Stimulated activated CD4-positive, alpha-beta T cell treated with anti-CD3 and anti-CD28 coated beads, Interleukin-2, amount 100 ng/mL, for 4 hours (primary cell): ENCODE measurements at regions not wholly inside any gene's neighbourhood (a gene's known extent, or its start where the extent isn't known, plus 50 kb on each side); places are given as distances from the start of the nearest gene placed in this dataset.

Experiments used
- DNase-seq: peaks from one replicate; pipeline ENCODE4 v3.0.0-alpha.2; 2020; ENCODE audit warnings: low read depth

GRCh38 chr7:35581605-35582210 lies 113.2 kb downstream of the HERPUD2 start:
- DNase-seq = no peak

DNA sequence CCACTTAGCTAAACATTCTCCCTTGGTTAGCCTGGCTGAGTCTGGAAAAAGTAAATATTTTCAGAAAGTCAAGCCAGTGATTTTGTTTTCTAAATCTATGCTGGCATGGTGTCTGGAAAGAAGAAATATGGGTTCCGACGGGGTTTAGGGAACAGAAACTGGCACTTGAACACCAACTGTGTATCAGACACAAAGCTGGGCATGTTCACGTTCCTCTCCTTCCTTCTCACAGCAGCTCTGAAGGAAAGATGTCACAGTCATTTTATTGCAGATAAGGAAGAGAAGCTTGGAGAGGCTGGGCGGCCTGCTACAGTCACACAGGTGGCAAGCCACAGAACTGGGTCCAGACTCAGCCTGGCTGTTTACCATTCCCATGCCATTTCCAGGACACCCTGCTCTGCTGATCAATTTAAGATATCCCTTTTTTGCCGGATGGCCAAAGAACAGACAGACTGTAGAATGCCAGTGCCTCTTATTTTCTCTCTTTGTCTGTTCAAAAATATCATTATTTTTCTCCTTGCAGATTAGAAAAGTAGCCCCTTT lies 118.8 kb downstream of the HERPUD2 start:
- no peak for DNase-seq

DNA sequence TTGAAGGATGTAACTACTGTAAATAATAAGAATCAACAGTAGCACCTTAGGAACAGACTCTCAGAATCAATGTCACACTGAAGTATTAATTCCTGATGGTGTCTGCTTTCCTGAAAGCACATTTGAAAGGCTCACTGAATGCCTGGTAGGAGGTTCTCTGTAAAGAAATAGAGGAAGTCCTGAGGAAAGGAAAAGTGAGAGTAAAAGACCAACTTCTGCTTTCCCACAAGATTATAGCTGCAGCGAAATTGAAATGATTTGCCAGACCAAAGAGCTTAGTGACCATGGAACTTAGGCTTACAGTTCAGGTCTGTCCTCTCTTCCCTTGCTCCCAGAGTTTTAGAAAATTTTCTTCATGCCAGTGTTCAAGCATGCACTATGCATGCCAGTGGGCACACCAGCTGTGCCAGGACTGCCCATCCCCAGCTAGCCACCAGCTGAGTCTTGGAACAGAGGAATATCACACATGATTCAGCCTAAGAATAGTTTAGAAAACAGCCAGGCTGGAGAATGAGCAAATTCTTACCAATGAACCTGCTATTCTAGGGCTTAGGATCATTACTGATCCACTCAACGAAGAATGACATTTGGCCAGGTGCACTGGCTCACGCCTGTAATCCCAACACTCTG lies 123.2 kb downstream of the HERPUD2 start:
- DNase-seq = no peak

- DNase-seq = no peak
Measured at GRCh38 chr7:35570937-35571336, 124.0 kb downstream of the HERPUD2 start.

GRCh38 chr7:35565927-35566326 lies 129.0 kb downstream of the HERPUD2 start:
- no peak for DNase-seq

GRCh38 chr7:35558841-35559240 lies 136.1 kb downstream of the HERPUD2 start:
- DNase-seq = no peak

DNA sequence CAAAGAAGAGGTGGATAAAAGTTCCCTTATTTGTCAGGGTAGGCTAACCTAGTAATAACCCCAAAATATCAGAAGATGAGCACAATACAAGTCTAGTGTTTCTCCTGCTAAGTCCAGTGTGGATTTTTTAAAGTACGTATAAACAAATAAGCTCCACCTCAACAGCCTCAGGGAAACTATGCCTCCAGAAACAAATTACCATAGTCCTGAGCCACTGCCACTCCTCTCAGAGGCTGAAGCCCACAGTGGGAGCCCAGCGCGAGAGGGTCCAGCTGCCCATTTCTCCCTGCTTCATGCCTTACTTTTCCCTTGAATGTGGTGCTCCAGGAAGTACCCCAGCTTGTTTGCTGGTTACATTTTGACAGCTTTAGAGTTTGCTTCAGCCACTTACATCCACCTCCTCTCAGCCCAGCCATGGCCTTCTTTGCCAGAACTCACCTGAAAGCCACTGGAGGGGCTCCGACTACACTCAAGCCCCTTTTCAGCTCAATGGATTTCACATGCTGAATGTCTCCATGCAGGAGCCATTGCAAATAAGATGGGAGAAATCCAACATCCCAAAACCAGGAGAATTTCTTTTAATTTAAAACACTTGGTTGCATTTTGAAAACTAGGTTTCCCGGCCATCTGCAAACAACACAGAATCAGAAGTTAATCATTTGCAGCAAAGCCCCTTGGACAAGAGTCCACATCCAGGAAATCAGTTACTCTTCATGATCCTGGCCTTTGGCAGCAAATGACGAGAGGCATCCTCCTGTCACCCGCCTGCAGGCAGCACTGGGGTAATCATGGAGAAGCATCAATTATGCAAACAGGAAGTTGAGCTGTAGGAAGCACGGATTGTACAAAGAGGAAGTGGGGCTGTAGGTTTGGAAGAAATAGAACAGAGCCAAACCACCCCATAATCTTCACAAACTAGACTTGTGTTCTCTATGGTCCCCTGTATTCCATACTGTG lies 138.1 kb downstream of the HERPUD2 start:
- DNase-seq = no peak

GRCh38 chr7:35555934-35556333 lies 139.0 kb downstream of the HERPUD2 start:
- no peak for DNase-seq

GRCh38 chr7:35555386-35555785 lies 139.5 kb downstream of the HERPUD2 start:
- DNase-seq = no peak

DNA sequence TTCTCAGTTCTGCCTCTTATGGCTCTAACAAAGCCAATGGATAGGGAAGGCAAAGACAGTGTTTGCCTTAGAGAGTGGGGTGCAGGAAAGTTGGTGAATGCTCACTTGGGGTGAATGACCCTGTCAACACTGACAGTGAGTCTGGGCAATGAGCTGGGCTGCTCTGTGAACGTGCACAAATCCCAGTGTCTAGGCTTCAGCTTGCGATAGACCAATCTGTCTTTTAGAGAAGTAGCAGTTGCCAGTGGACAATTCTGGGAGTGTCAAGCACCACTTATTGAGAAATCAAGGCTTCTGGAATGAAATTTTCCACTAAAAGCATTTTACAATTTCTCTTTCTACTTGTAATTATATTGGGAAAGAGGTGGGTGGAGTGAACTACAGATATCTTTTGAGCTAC lies 141.4 kb downstream of the HERPUD2 start:
- DNase-seq = no peak

DNA sequence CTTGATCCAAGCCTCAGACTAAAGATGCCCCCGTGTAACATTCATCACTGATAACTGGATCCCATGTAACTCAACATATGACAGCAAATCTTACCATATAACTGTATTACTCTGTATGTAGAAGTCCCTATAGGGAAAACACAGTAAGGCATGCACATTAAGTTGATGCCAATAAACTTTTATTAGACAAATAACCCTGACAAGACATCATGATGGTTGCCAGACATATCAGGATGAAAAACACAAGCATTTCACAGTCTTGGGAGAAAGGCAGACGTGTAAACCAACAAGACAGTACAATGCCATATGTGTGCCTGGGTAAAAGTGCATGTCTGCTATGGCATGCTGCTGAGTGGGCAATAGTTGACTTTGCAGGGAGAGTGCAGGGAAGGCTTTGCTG lies 142.2 kb downstream of the HERPUD2 start:
- no peak for DNase-seq

DNA sequence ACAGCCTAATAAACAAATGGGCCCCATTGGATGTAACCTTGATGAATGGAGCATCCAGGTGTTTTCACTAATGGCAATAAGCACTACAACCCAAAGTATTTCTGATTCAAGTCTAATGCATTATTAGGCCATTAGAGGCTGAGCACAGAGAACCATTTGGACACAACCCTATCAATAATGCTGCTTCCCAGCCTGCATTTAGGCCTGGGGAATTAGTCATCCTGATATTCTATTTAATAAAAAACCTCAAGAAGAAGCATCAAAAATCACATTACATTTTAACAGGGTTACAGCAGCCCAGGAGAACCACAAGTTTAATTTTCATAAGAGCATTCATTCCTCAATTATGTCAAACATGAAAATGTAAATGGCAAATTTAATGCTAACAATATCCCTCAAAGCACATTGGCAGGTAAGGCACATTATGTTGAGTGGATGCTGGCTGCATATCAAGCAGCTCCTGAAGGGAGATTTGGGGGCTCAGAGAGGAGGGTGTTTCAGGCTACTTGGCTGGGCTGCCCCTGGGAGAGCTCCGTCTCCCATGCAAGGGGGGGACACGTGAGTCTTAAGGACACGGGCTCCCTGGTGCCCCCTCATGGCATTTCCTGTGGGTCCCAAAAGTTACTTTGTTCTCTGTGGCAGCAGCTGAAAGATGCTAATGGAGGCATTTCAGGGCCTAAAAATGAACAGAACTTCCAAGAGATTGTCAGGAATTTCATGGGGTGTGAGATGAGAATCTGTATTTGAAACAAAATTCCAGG lies 143.4 kb downstream of the HERPUD2 start:
- no peak for DNase-seq

DNA sequence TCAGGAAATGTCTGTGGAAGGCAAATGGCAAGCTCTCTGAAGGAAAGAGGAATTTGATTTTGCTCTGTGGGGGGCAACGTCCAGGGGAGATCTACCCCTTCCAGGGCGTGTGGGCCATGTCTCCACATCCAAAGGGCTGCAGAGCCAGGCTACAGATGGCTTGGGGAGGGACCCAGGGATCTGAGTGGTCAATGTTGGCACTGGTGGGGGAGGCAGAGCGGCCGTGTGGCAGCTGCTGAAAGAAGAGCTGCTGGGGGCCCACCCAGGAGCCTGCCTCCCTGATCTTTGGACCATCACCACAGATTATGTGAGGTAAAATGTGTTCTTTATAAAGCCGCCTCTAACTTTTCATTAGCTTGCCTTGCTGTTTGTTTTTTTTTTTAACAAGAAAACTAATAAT lies 144.1 kb downstream of the HERPUD2 start:
- DNase-seq = no peak

DNA sequence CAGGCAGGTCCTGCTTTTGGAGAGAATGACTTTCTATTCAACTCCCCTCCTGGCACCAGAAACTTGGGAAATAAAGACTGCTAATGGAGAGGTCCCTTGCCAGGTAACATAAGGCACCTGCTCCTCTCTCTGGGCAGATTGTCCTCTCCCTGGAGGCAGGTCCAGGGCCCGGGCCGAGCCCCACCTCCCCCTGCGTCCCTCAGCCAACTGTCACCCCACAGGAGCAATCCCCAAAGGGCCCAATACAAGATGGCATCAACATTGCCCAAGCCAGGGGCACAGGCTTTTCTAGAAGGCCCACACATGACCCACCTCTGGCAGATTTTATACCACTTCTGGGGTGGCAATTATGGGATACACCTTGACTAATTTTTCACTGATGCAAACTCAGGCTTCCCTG lies 145.2 kb downstream of the HERPUD2 start:
- no peak for DNase-seq

DNA sequence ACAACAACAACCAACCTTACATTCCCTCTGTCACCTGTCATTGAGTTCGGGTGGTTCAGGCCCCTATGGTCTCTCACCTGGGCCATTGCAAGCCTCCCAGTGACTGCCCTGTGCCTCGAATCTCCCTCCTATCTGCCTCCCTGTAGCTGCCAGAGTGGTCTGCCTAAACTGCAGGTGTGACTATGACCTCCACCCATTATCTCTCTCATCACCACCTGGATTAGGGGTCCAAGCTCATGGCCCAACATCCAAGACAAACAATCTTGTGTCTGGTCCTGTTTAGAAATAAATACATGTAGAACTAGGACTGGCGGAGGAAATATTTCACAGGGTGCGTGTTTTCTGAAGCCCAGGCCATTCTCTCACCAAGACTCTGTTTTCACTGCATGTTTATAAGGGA lies 146.6 kb downstream of the HERPUD2 start:
- no peak for DNase-seq

DNA sequence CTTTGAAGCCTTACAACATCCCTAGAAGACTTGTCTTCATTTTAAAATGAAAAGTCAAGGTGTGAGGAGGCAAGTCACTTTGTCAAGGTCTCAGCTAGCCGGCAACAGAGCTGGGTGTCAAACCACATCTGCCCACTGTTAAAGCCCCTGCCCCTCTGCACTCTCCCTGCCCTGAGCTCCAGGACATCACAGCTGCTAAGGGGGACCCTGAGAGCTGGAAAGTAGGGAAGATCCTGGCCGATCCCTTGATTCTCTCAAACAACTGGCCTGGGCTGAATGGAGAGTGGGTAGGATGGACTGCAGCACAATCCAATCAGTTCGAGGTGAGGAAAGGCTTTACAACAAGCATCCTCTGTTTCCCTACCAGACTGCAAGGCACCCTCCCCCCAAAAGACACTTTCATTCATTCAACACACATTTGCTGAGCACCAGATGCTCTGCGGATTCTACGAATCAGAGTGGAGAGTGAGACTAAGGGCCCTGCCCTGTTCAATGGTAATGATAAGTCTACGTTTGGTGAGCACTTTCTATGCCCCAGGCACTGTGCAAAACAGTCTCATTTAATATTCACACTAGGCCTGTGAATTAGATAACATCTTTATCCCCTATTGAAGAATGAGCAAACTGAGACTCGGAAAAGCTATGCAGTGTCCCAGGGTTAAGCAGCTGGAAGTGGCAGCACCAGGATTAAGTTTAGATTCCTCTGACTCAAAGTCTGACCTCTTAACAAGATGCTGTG lies 148.1 kb downstream of the HERPUD2 start:
- DNase-seq = no peak

DNA sequence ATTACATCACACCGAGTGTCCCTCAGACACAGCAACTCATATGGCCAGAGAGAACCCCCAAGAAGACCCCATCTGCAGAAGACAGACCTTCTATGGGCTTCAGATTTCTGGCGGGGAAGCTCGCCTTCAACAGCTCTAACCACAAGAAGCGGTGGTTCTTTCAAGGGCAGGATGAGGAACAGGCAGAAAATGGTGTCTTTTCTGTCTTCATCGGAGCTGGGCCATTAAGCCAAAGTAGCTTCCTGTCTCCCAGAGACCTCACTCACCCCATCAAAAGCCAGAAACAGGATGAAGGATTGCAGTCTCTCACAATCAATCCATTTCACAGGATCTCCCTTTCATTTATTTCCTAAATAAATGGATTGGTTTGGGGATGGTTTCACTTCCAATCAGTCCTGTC lies 149.1 kb downstream of the HERPUD2 start:
- no peak for DNase-seq

GRCh38 chr7:35544028-35544742 lies 150.8 kb downstream of the HERPUD2 start:
- no peak for DNase-seq

DNA sequence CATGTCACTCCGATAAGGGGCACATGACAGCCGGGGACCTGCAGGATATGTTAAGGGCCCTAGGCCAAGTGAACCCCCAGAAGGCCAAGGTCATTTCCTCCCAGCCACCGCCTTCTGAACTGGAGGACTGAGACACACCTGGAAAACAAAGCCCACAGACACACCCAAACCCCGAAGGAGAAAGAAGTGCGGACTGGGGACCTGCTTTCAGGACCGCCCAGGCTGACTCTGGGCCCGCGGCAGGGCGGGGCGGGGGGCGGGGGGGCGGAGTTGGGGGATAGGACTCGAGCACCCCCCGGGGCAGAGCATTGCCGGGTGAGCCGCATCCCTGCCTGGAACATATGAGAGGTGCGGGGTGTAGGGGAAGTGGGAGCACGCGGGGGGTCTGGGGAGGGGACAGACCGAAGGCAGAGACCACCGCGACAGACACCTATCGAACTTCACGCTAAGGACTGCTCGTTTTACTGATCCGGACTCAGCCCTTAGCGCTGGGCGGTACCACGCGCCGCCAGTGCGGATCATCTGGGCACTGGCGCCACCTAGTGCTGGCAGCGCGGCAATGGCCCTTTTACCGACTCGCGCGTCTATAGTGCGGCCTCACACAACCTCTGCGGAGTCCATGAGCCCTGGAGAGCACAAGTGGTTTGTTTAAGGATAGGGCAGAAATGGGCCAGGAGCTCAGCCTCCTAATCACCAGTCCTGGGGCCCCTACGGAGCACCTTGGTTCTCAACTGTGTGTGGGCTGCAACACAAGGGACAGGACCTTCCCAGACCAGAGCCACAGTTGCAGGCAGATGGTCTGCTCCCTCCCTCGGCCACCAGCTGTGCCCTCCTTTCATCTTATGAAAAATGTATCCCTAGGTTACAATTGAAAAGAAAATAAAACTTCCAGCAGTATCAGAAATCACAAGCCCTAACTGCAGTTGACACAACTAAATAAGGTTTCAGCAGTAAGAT lies 157.6 kb downstream of the HERPUD2 start:
- peak; percentile 67 for DNase-seq
